ENCODE measurements at regions not wholly inside any gene's neighbourhood (a gene's known extent, or its start where the extent isn't known, plus 50 kb on each side); places are given as distances from the start of the nearest gene placed in this dataset.

- TF ChIP-seq MYC (IDR thresholded peaks at IDR 0.05; ENCODE audit: low read depth, low read length) (no peak), CTCF (IDR thresholded peaks at IDR 0.05; ENCODE audit: extremely low read depth in 1 of 2, insufficient read depth in 1 of 2, low read depth in 1 of 2, low read length in 2 of 2) (no peak)
Measured at GRCh38 chr2:150554046-150554445, 66.6 kb upstream of the RND3 start.

Data from endothelial cell of umbilical vein (primary cell).